Keratinocyte (primary cell): ENCODE measurements at regions not wholly inside any gene's neighbourhood (a gene's known extent, or its start where the extent isn't known, plus 50 kb on each side); places are given as distances from the start of the nearest gene placed in this dataset.

ENCODE experiments used
- DNase-seq: peaks from one replicate; pipeline ENCODE4 v3.0.0-alpha.2; 2011; ENCODE audit warnings: low read depth, missing footprints, low spot score
- FAIRE-seq: peaks from 2 replicates; lab custom pipeline; 2011; peaks lifted over from hg19 to GRCh38; lab: Jason Lieb, UNC
- H2AFZ ChIP-seq: 2 replicates; pipeline ENCODE4 v1.6.0; 2012; ENCODE audit warnings: low read length, control low read depth, inconsistent platforms; ENCODE audit not compliant: control insufficient read depth
- H3K27ac ChIP-seq: 2 replicates; pipeline ENCODE4 v1.5.1; 2011; ENCODE audit warnings: low read length; ENCODE audit not compliant: control insufficient read depth, insufficient read depth
- H3K27me3 ChIP-seq: 3 replicates; pipeline ENCODE4 v1.6.0; 2011; ENCODE audit warnings: low read length; ENCODE audit not compliant: control insufficient read depth, insufficient read depth; ENCODE audit errors: extremely low read depth
- H3K36me3 ChIP-seq, 2 experiments: 2 replicates in 1 of 2; 3 replicates in 1 of 2; pipeline ENCODE4 v1.5.1; 2011; ENCODE audit warnings: low read length in 2 of 2, mild to moderate bottlenecking in 1 of 2; ENCODE audit not compliant: control insufficient read depth in 2 of 2, insufficient read depth in 2 of 2; ENCODE audit errors: extremely low read depth in 1 of 2
- H3K4me1 ChIP-seq: 3 replicates; pipeline ENCODE4 v1.5.1; 2011; ENCODE audit warnings: low read length; ENCODE audit not compliant: control insufficient read depth, insufficient read depth; ENCODE audit errors: extremely low read depth
- H3K4me2 ChIP-seq: 3 replicates; pipeline ENCODE4 v1.6.0; 2011; ENCODE audit warnings: low read depth, low read length; ENCODE audit not compliant: control insufficient read depth, insufficient read depth; ENCODE audit errors: extremely low read depth
- H3K4me3 ChIP-seq, 3 experiments: fragments of 200-600 bp in 1 of 3; sonication (generic) in 1 of 3; 2 replicates in 2 of 3; 3 replicates in 1 of 3; pipeline ENCODE4 v1.5.1; 2011 to 2016; ENCODE audit warnings: low read length in 3 of 3, mild to moderate bottlenecking in 3 of 3, control low read depth in 2 of 3, inconsistent platforms in 1 of 3, low read depth in 1 of 3, mixed read lengths in 1 of 3, mixed run types in 1 of 3, moderate library complexity in 1 of 3; ENCODE audit not compliant: control insufficient read depth in 2 of 3, insufficient read depth in 2 of 3; ENCODE audit errors: extremely low read depth in 1 of 3
- H3K79me2 ChIP-seq: 2 replicates; pipeline ENCODE4 v1.6.0; 2012; ENCODE audit warnings: low read length; ENCODE audit not compliant: control insufficient read depth, insufficient read depth
- H3K9ac ChIP-seq: 3 replicates; pipeline ENCODE4 v1.6.0; 2011; ENCODE audit warnings: low read length; ENCODE audit not compliant: control insufficient read depth, insufficient read depth; ENCODE audit errors: extremely low read depth
- H3K9me1 ChIP-seq: 3 replicates; pipeline ENCODE4 v1.6.0; 2011; ENCODE audit warnings: low read length; ENCODE audit not compliant: control insufficient read depth, insufficient read depth; ENCODE audit errors: extremely low read depth
- H3K9me3 ChIP-seq: 2 replicates; pipeline ENCODE4 v1.5.1; 2012; ENCODE audit warnings: low read depth, low read length; ENCODE audit not compliant: control insufficient read depth
- H4K20me1 ChIP-seq: 3 replicates; pipeline ENCODE4 v1.6.0; 2011; ENCODE audit warnings: low read length; ENCODE audit not compliant: control insufficient read depth, insufficient read depth; ENCODE audit errors: extremely low read depth
- EZH2 ChIP-seq: IDR thresholded peaks from one replicate; pipeline ENCODE4 v1.6.1; 2012; ENCODE audit warnings: inconsistent platforms, mild to moderate bottlenecking, low read length, moderate library complexity
- dilution Hi-C: fragments of 300-500 bp; cut with MboI; formaldehyde crosslinking; loops from one replicate; pipeline ENCODE4 v1.7.0; 2020; ENCODE audit warnings: low sequenced_read_pairs; ENCODE audit not compliant: extremely low pct_ligation_motif_present
- TF ChIP-seq, protein P1 (sequence below), 3 experiments: IDR thresholded peaks in 1 of 3; conservative IDR thresholded peaks in 1 of 3; optimal IDR thresholded peaks in 1 of 3; 2 replicates in 2 of 3; 3 replicates in 1 of 3; pipeline versions ENCODE3 to v1.5.1; 2011; ENCODE audit warnings: low read length in 3 of 3, mild to moderate bottlenecking in 3 of 3, moderate library complexity in 2 of 3, control low read depth in 1 of 3, inconsistent platforms in 1 of 3; ENCODE audit not compliant: insufficient read depth in 2 of 3; ENCODE audit errors: extremely low read depth in 1 of 3

DNA sequence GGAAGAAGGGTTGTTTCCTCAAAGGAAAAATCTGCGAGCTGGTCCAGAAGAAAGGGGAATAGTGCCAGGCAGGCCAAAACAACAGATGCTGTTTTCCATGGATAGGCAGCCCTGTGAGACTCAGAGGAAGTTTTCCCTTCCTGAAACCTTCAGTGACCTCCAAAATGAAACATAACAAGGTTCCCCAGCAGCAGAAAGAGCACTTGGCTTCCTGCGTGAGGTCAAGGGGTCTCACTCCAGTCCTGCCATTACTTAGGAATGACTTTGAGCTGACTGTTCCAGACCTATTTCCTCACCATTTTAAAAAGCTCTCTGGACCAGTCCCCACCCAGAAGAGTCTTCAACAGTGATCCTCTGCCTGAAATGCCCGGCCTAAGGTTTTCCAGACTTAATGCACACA is 104.6 kb upstream of the IPO5 start:
- DNase-seq, result no peak
- Histone ChIP-seq H3K4me3 (no peak overlapping the region), H2AFZ (no peak overlapping the region), H3K79me2 (no peaks in the 10 kb centered on the region), H3K9me1 (no peaks in the 10 kb centered on the region), H3K27me3 (no peaks in the 10 kb centered on the region), H4K20me1 (no peaks in the 10 kb centered on the region), H3K36me3 (no peaks in the 10 kb centered on the region), H3K4me2 (no peak overlapping the region), H3K9me3 (no peaks in the 10 kb centered on the region), H3K27ac (no peak overlapping the region), H3K4me1 (no peaks in the 10 kb centered on the region), H3K9ac (no peak overlapping the region)
- FAIRE-seq, result no peak
- TF ChIP-seq EZH2, result no peak
- TF ChIP-seq, protein P1, sequence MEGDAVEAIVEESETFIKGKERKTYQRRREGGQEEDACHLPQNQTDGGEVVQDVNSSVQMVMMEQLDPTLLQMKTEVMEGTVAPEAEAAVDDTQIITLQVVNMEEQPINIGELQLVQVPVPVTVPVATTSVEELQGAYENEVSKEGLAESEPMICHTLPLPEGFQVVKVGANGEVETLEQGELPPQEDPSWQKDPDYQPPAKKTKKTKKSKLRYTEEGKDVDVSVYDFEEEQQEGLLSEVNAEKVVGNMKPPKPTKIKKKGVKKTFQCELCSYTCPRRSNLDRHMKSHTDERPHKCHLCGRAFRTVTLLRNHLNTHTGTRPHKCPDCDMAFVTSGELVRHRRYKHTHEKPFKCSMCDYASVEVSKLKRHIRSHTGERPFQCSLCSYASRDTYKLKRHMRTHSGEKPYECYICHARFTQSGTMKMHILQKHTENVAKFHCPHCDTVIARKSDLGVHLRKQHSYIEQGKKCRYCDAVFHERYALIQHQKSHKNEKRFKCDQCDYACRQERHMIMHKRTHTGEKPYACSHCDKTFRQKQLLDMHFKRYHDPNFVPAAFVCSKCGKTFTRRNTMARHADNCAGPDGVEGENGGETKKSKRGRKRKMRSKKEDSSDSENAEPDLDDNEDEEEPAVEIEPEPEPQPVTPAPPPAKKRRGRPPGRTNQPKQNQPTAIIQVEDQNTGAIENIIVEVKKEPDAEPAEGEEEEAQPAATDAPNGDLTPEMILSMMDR (optimal IDR thresholded peaks at IDR 0.05 in 1 of 3, IDR thresholded peaks at IDR 0.05 in 1 of 3, conservative IDR thresholded peaks at IDR 0.05 in 1 of 3; ENCODE audit: extremely low read depth in 1 of 3, insufficient read depth in 2 of 3, low read length in 3 of 3), result no peak
- dilution Hi-C loops, result no loop called here

DNA sequence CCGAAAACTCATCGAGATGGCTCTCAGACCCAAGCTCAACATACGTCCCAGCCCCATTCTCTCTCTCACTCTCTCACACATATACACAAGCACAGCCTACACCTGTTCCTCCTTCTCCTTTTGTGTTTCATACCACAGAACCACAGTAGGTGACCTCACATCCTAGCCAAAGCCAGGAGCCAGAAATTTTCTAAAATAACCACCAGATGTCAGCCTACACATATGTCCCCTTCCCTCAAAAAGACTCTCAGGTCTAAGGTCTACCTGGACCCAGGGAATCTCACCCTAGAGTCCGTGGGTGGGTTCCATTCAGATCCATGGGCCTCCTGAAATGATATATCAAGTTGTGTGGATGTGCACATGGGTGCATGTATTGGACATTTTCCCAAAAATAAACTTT is 104.2 kb upstream of the IPO5 start:
- DNase-seq (no peak), FAIRE-seq (no peak)
- Histone ChIP-seq H3K27ac (no peak overlapping the region), H3K9ac (no peak overlapping the region), H2AFZ (no peak overlapping the region), H3K9me1 (no peaks in the 10 kb centered on the region), H3K9me3 (no peaks in the 10 kb centered on the region), H3K27me3 (no peaks in the 10 kb centered on the region), H3K4me2 (no peak overlapping the region), H3K79me2 (no peaks in the 10 kb centered on the region), H3K4me1 (no peaks in the 10 kb centered on the region), H3K4me3 (no peak overlapping the region), H3K36me3 (no peaks in the 10 kb centered on the region), H4K20me1 (no peaks in the 10 kb centered on the region)
- dilution Hi-C loops, result no loop called here
- no peak for TF ChIP-seq EZH2
- TF ChIP-seq, protein P1 (optimal IDR thresholded peaks at IDR 0.05 in 1 of 3, IDR thresholded peaks at IDR 0.05 in 1 of 3, conservative IDR thresholded peaks at IDR 0.05 in 1 of 3; ENCODE audit: extremely low read depth in 1 of 3, insufficient read depth in 2 of 3, low read length in 3 of 3), result peak; percentile 18 to 30 (median 19)
